ENCODE measurements at regions not wholly inside any gene's neighbourhood (a gene's known extent, or its start where the extent isn't known, plus 50 kb on each side); places are given as distances from the start of the nearest gene placed in this dataset.

DNA sequence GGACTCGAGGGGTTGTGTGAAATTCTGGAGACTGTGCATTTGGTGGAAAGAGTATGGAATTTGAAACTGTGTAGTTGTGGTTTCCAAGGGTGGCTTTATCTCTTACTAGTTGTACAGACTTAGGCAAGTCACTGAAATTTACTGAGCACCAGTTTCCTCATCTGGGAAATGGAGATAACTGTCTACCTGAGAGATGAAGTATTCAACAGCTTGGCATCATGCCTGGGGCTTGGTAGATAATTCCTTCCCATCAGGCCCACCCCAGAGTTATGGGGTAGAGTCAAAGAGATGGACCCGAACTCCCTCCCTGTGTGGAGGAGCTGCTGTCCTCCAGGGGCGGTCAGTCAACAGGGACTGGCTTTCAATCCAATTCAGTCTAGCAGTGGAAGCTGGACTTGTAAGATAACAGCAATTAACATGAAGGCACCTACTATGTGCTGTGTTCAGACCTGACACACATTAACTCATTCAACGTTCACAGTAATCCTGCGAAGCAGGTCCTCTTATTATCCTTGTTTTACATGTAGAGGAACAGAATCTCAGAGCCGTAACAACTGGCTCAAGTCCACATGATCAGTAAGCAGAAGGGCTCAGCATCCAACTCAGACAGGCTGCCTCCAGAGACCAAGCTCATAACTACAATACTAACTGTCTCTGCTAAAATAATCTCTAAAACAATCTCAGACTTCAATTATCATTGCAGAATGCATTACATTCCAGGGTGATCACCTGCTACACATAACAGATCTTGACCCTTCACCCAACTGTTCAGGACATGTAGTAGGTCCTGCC, 432.1 kb downstream of the LPIN1 start:
- peaks cover 5% of the 10 kb centered on the region for H3K27me3 Mint-ChIP-seq (ENCODE audit: insufficient read depth, low read depth)
- peaks cover 23% of the 10 kb centered on the region for H3K4me1 Mint-ChIP-seq
- no peak overlapping the region for H3K27ac Mint-ChIP-seq
- Histone ChIP-seq H3K9me3 (ENCODE audit: low read depth) (no peaks in the 10 kb centered on the region), H3K79me2 (ENCODE audit: low read depth) (no peaks in the 10 kb centered on the region), H3K9ac (no peak overlapping the region), H3K4me1 (peaks cover 4% of the 10 kb centered on the region), H3F3A (ENCODE audit: low read depth) (no peaks in the 10 kb centered on the region), H3K27ac (no peak overlapping the region), H3K27me3 (no peaks in the 10 kb centered on the region), H3K4me2 (no peak overlapping the region), H3K4me3 (no peak overlapping the region), H4K20me1 (ENCODE audit: low read depth) (no peaks in the 10 kb centered on the region), H2AFZ (replicated peaks) (no peak overlapping the region), H3K36me3 (no peaks in the 10 kb centered on the region)
- H3K9me3 Mint-ChIP-seq: no peaks in the 10 kb centered on the region
- no peak for DNase-seq (ENCODE audit: low spot score)
- H3K4me3 Mint-ChIP-seq: no peak overlapping the region
- TF ChIP-seq, protein P1, sequence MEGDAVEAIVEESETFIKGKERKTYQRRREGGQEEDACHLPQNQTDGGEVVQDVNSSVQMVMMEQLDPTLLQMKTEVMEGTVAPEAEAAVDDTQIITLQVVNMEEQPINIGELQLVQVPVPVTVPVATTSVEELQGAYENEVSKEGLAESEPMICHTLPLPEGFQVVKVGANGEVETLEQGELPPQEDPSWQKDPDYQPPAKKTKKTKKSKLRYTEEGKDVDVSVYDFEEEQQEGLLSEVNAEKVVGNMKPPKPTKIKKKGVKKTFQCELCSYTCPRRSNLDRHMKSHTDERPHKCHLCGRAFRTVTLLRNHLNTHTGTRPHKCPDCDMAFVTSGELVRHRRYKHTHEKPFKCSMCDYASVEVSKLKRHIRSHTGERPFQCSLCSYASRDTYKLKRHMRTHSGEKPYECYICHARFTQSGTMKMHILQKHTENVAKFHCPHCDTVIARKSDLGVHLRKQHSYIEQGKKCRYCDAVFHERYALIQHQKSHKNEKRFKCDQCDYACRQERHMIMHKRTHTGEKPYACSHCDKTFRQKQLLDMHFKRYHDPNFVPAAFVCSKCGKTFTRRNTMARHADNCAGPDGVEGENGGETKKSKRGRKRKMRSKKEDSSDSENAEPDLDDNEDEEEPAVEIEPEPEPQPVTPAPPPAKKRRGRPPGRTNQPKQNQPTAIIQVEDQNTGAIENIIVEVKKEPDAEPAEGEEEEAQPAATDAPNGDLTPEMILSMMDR (IDR thresholded peaks at IDR 0.05): no peak
- TF ChIP-seq EZH2phosphoT487 (IDR thresholded peaks at IDR 0.05) (no peak), EZH2 (IDR thresholded peaks at IDR 0.05) (no peak)
- H3K36me3 Mint-ChIP-seq: no peaks in the 10 kb centered on the region

DNA sequence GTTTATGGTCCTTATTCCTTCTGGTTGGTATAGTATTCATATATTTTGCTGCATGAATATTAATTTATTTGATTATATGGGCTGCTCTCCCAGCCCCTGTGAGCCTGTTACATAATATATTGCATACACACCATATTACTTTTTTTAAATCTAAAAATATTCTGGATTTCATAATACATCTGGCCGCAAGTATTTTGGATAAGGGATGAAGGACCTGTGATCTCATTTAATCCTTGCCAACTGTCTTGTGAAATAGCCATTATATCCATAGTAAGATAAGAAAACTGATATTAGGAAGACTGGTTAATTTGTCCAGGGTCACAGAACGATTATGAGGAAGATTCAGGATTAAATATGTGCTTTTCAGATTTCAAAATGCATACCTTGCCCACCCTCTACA, 433.6 kb downstream of the LPIN1 start:
- no peak overlapping the region for H3K27ac Mint-ChIP-seq
- H3K27ac ChIP-seq: no peak overlapping the region
- H3F3A ChIP-seq (ENCODE audit: low read depth): no peaks in the 10 kb centered on the region
- peaks cover 5% of the 10 kb centered on the region for H3K27me3 Mint-ChIP-seq (ENCODE audit: insufficient read depth, low read depth)
- H3K4me1 ChIP-seq: no peaks in the 10 kb centered on the region
- no peak overlapping the region for H3K9ac ChIP-seq
- no peaks in the 10 kb centered on the region for H3K27me3 ChIP-seq
- H3K36me3 ChIP-seq: no peaks in the 10 kb centered on the region
- TF ChIP-seq, protein P1 (IDR thresholded peaks at IDR 0.05): no peak
- TF ChIP-seq EZH2 (IDR thresholded peaks at IDR 0.05) (no peak), EZH2phosphoT487 (IDR thresholded peaks at IDR 0.05) (no peak)
- H3K36me3 Mint-ChIP-seq: no peaks in the 10 kb centered on the region
- H3K4me1 Mint-ChIP-seq: peaks cover 21% of the 10 kb centered on the region
- H3K4me2 ChIP-seq: no peak overlapping the region
- no peak overlapping the region for H3K4me3 Mint-ChIP-seq
- H3K9me3 ChIP-seq (ENCODE audit: low read depth): no peaks in the 10 kb centered on the region
- no peak overlapping the region for H3K4me3 ChIP-seq
- no peak for DNase-seq (ENCODE audit: low spot score)
- no peaks in the 10 kb centered on the region for H3K9me3 Mint-ChIP-seq
- no peaks in the 10 kb centered on the region for H3K79me2 ChIP-seq (ENCODE audit: low read depth)
- no peaks in the 10 kb centered on the region for H4K20me1 ChIP-seq (ENCODE audit: low read depth)
- no peak overlapping the region for H2AFZ ChIP-seq (replicated peaks)

DNA sequence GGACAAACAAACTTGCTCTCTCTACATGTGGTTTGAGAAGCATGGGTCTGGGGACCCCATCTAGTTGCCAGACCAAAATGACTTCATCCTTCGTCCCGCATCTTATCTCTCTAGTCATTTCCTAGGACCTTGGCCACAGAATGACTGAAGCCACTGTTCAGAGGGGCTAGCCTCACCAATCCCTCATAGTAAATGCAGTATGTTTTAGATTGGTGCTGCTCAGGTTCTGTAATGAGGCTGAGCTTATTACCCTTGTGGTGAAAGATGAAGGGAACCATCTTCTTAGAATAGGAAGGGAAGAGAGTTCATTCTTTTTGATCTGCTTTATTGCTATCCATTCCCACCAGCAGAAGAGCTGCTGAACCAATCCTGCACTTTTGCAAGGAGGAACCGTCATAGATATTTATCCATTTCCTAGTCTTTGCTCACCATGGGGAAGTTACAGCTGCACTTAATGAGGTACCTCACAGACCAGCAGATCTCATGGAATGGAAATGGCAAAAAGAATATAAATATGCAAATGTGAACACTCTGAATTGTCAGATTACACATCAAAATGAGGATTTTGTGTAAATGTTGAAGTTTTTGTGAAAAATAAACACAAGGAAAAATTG, 436.7 kb downstream of the LPIN1 start:
- H3K36me3 Mint-ChIP-seq: no peaks in the 10 kb centered on the region
- Histone ChIP-seq H3K4me1 (no peaks in the 10 kb centered on the region), H3F3A (ENCODE audit: low read depth) (no peaks in the 10 kb centered on the region), H3K4me2 (no peak overlapping the region), H3K79me2 (ENCODE audit: low read depth) (no peaks in the 10 kb centered on the region), H3K27ac (no peak overlapping the region), H3K9me3 (ENCODE audit: low read depth) (no peaks in the 10 kb centered on the region), H4K20me1 (ENCODE audit: low read depth) (no peaks in the 10 kb centered on the region), H2AFZ (replicated peaks) (no peak overlapping the region), H3K27me3 (no peaks in the 10 kb centered on the region), H3K9ac (no peak overlapping the region), H3K36me3 (no peaks in the 10 kb centered on the region), H3K4me3 (no peak overlapping the region)
- H3K4me1 Mint-ChIP-seq: peaks cover under 1% of the 10 kb centered on the region
- DNase-seq (ENCODE audit: low spot score): no peak
- peaks cover 5% of the 10 kb centered on the region for H3K27me3 Mint-ChIP-seq (ENCODE audit: insufficient read depth, low read depth)
- no peak overlapping the region for H3K4me3 Mint-ChIP-seq
- no peak overlapping the region for H3K27ac Mint-ChIP-seq
- no peak for TF ChIP-seq EZH2 (IDR thresholded peaks at IDR 0.05)
- TF ChIP-seq, protein P1 (IDR thresholded peaks at IDR 0.05): no peak
- TF ChIP-seq EZH2phosphoT487 (IDR thresholded peaks at IDR 0.05): no peak
- H3K9me3 Mint-ChIP-seq: no peaks in the 10 kb centered on the region
